K562 (cell line): ENCODE measurements at regions not wholly inside any gene's neighbourhood (a gene's known extent, or its start where the extent isn't known, plus 50 kb on each side); places are given as distances from the start of the nearest gene placed in this dataset.

Source experiments
- ATAC-seq: fragments of 200-7000 bp; cut with Tn5 transposase; 3 replicates; pipeline ENCODE4 v1.9.1; 2020; ENCODE audit warnings: moderate library complexity
- BruUV-seq: library from RNA; stranded (reverse); fragments of 400-500 nt; replicated peaks from 2 replicates; lab custom pipeline; 2021; lab: Mats Ljungman, UMichigan
- CTCF ChIA-PET: fragments of 300-600 bp; formaldehyde crosslinking; extraction: SDS; loops from one replicate; lab custom pipeline; 2021; ENCODE audit warnings: low intra/inter-chr PET ratio; lab: Yijun Ruan, JAX
- POLR2A ChIA-PET: fragments of 300-600, 350-650 bp; sonication (Branson Sonifier 250); formaldehyde crosslinking; extraction: SDS; loops from one replicate; lab custom pipeline; 2021; ENCODE audit warnings: antibody characterized with exemption, inconsistent platforms; lab: Yijun Ruan, JAX
- DNase-seq, 4 experiments: peaks; one replicate each; pipeline versions ENCODE4 v3.0.0 to v3.0.0-alpha.2; 2011 to 2018; ENCODE audit warnings: low spot score in 3 of 4, mixed read lengths in 3 of 4; ENCODE audit errors: extremely low read depth in 1 of 4
- FAIRE-seq: peaks from 2 replicates; lab custom pipeline; 2011; peaks lifted over from hg19 to GRCh38; lab: Jason Lieb, UNC
- H2AFZ ChIP-seq: 2 replicates; pipeline ENCODE4 v1.6.0; 2011; ENCODE audit warnings: low read depth, low read length, control low read depth, inconsistent platforms
- H3K27ac ChIP-seq: fragments of 200-600 bp; 3 replicates; pipeline ENCODE4 v1.8.0; 2011; ENCODE audit warnings: low read depth, mild to moderate bottlenecking, control low read depth, inconsistent platforms, low read length, moderate library complexity, mixed read lengths; ENCODE audit errors: extremely low read depth
- H3K27me3 ChIP-seq, 2 experiments: fragments of 300-600 bp in 1 of 2; 2 replicates in 1 of 2; 3 replicates in 1 of 2; pipeline versions ENCODE4 v1.6.0 to v1.8.0; 2011; ENCODE audit warnings: inconsistent platforms in 2 of 2, low read length in 2 of 2, mild to moderate bottlenecking in 1 of 2, mixed read lengths in 1 of 2, moderate library complexity in 1 of 2; ENCODE audit not compliant: control insufficient read depth in 2 of 2, insufficient read depth in 2 of 2
- H3K36me3 ChIP-seq: fragments of 300-600 bp; 3 replicates; pipeline ENCODE4 v1.8.0; 2011; ENCODE audit warnings: mild to moderate bottlenecking, low read length, inconsistent platforms; ENCODE audit not compliant: control insufficient read depth, insufficient read depth
- H3K4me1 ChIP-seq, 2 experiments: fragments of 200-600 bp in 1 of 2; replicated peaks in 1 of 2; 2 replicates in 1 of 2; 3 replicates in 1 of 2; pipeline versions ENCODE4 v1.5.1 to v1.8.0; 2011; ENCODE audit warnings: inconsistent platforms in 2 of 2, low read length in 2 of 2, mild to moderate bottlenecking in 1 of 2, mixed read lengths in 1 of 2, moderate library complexity in 1 of 2; ENCODE audit not compliant: control insufficient read depth in 2 of 2, insufficient read depth in 2 of 2
- H3K4me2 ChIP-seq: 2 replicates; pipeline ENCODE4 v1.6.1; 2011; ENCODE audit warnings: low read length, control low read depth, inconsistent platforms, mixed read lengths; ENCODE audit not compliant: insufficient read depth
- H3K4me3 ChIP-seq: fragments of 200-600 bp; sonication (generic), shearing (Covaris generic); 2 replicates; pipeline ENCODE4 v1.5.1; 2016; ENCODE audit warnings: control low read depth, inconsistent platforms
- H3K79me2 ChIP-seq: fragments of 200-600 bp; 3 replicates; pipeline ENCODE4 v1.8.0; 2011; ENCODE audit warnings: low read length, inconsistent platforms; ENCODE audit not compliant: control insufficient read depth, insufficient read depth
- H3K9ac ChIP-seq, 2 experiments: 2 replicates each; pipeline versions ENCODE4 v1.6.0 to v1.6.1; 2011; ENCODE audit warnings: low read depth in 2 of 2, low read length in 2 of 2, control low read depth in 1 of 2, inconsistent platforms in 1 of 2, mild to moderate bottlenecking in 1 of 2, mixed read lengths in 1 of 2; ENCODE audit not compliant: insufficient read depth in 1 of 2
- H3K9me1 ChIP-seq: one replicate; pipeline ENCODE4 v1.6.0; 2011; ENCODE audit warnings: inconsistent platforms, mild to moderate bottlenecking, low read length, moderate library complexity; ENCODE audit not compliant: control insufficient read depth, insufficient read depth
- H3K9me3 ChIP-seq: replicated peaks from 2 replicates; pipeline ENCODE4 v1.5.1; 2011; ENCODE audit warnings: low read depth, low read length, inconsistent platforms; ENCODE audit not compliant: control insufficient read depth, insufficient read depth
- H4K20me1 ChIP-seq: replicated peaks from 2 replicates; pipeline ENCODE4 v1.6.1; 2011; ENCODE audit warnings: low read length, inconsistent platforms, mixed read lengths; ENCODE audit not compliant: control insufficient read depth, insufficient read depth
- CEBPG ChIP-seq, 3 experiments: fragments of 200-800 bp in 1 of 3; sonication (Bioruptor generic) in 1 of 3; sonication (generic) in 1 of 3; formaldehyde crosslinking in 1 of 3; IDR thresholded peaks in 2 of 3; conservative IDR thresholded peaks in 1 of 3; 2 replicates each; pipeline versions ENCODE4 v1.6.1 to v1.8.0; 2016 to 2022; ENCODE audit warnings: missing compliant biosample characterization in 2 of 3, missing genetic modification characterization in 2 of 3, mild to moderate bottlenecking in 1 of 3, missing genetic modification reagents in 1 of 3
- HIVEP1 ChIP-seq: fragments of 250-450 bp; sonication (Bioruptor Pico); IDR thresholded peaks from 2 replicates; pipeline ENCODE4 v1.4.0; 2020; ENCODE audit warnings: mild to moderate bottlenecking
- KLF10 ChIP-seq: fragments of 250-450 bp; sonication (Bioruptor Pico); IDR thresholded peaks from 2 replicates; pipeline ENCODE4 v1.6.1; 2021; ENCODE audit warnings: matching md5 sums
- MCM3 ChIP-seq: fragments of 450-650 bp; IDR thresholded peaks from 2 replicates; pipeline ENCODE4 v1.6.1; 2016
- ZZZ3 ChIP-seq: fragments of 450-650 bp; IDR thresholded peaks from 2 replicates; pipeline ENCODE4 v1.6.1; 2016; ENCODE audit warnings: antibody characterized with exemption, mild to moderate bottlenecking, moderate library complexity
- whole genome bisulfite sequencing: fragments of 100-300 bp; shearing (Covaris generic); methylation state at CpG from one replicate; pipeline ENCODE4 v1.1.6; 2016; ENCODE audit warnings: low coverage, mixed read lengths; ENCODE audit not compliant: insufficient coverage; ENCODE audit errors: missing lambda C conversion rate; 5-methylcytosine and 5-hydroxymethylcytosine counted together
- in situ Hi-C: fragments of 300-500 bp; cut with MboI; formaldehyde crosslinking; loops from 4 replicates; pipeline ENCODE4 v1.15.0; 2018; ENCODE audit warnings: inconsistent platforms, mixed read lengths
- intact Hi-C: fragments of 100-400 bp; cut with micrococcal nuclease; formaldehyde crosslinking; loops from 2 replicates; pipeline ENCODE4 v1.14.2; 2022
- TF ChIP-seq, protein P1 (sequence below): fragments of 450-650 bp; IDR thresholded peaks from one replicate; pipeline ENCODE4 v1.6.1; 2018; ENCODE audit warnings: mild to moderate bottlenecking, moderate library complexity; ENCODE audit not compliant: partially characterized antibody

DNA sequence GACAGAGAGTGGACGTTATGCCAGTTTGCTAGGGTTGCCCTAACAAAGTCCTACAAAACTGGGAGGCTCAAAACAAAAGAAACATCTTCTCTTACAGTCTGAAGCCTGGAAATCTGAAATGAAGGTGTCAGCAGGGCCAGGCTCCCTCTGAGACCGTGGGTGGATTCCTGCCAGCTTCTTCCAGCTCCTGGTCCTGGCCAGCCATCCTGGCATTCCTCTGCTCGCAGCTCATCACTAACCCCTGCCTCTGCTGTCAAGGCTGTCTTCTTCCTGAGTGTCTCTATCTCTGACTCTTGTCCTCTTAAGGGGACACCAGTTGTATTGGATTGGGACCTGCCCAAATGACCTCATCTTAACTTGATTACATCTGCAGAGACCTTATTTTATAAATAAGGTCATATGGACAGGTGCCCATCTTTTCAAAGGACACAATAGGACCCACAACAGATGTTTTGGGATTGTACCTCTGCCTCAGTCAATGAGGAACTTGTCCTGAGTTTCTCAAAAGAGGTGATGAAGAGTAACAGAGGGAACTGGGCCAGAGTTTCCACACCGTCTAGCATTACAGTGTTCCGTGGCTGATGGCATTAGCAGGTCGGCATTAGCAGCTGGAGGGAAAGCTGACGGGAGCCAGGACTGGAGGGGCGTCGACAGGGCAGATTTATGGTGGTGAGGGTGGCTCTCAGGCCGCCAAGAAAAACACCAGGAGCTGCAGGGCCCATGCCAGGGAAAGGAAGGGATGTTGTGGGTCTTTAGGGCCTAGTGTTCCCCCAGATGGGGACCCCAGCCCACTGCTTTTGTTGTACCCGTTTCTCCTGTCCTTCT, 157.3 kb downstream of the TBXT start:
- BruUV-seq, result no TSS peak
- Histone ChIP-seq H3K9ac (no peak overlapping the region), H3K4me1 (peaks cover 0 to 11% of the 10 kb centered on the region in 2 experiments; a peak in 1 of 5 replicates), H3K4me2 (no peak overlapping the region), H3K9me1 (no peaks in the 10 kb centered on the region), H2AFZ (no peak overlapping the region), H3K9me3 (no peaks in the 10 kb centered on the region), H3K36me3 (no peaks in the 10 kb centered on the region), H3K27me3 (peaks cover 13 to 41% of the 10 kb centered on the region in 2 experiments; a peak in 4 of 5 replicates), H3K4me3 (no peak overlapping the region), H3K79me2 (no peaks in the 10 kb centered on the region), H4K20me1 (no peaks in the 10 kb centered on the region), H3K27ac (no peak overlapping the region)
- FAIRE-seq, result no peak
- ChIA-PET POLR2A (no interaction called here), CTCF (interaction anchor here (0.6 kb wide), 1 partner anchor 1961 kb away, joined by 3 read pairs; no protein-coding TSS in a partner anchor)
- TF ChIP-seq MCM3, result no peak
- TF ChIP-seq ZZZ3, result no peak
- no peak for DNase-seq
- in situ Hi-C loops, result no loop called here
- 1% methylated on average over 11 of the region's 11 CpGs for WGBS
- intact Hi-C loops, result no loop called here
- ATAC-seq, result no peak

DNA sequence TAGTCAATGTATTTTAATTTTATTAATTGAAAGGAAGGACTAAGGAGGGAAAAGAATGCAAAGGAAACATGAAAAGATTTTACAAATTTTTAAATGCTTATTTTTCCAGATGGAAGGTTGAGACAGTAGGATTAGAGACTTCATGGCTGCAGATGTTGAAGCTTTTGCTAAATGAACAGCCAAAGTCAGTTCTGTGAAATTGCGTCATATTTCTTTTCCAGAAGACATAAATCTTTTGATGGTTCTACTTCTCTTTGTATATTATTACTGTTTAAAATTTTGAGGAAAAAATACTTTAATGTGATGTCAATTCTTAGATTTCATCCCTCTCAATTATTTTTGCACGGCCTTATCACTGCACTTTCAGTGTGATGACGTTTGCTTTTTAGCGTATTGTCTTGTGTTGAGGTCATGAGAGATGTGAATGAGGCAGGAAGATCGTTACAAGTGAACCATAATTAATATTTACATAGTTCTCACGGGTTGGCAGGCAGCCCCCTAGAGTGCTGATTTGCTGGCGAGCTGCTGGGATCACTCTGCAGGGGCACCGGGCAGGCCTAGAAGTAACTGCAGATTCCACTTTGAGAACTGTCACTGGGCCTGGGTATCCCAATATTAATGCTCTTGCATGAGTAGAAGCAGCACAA, 158.1 kb downstream of the TBXT start:
- Histone ChIP-seq H3K9ac (no peak overlapping the region), H3K27me3 (peaks cover 16 to 49% of the 10 kb centered on the region in 2 experiments; a peak in 4 of 5 replicates), H3K27ac (no peak overlapping the region), H3K4me1 (peaks cover 0 to 13% of the 10 kb centered on the region in 2 experiments; a peak in 1 of 5 replicates), H3K9me1 (no peaks in the 10 kb centered on the region), H3K9me3 (no peaks in the 10 kb centered on the region), H3K4me2 (no peak overlapping the region), H3K4me3 (no peak overlapping the region), H3K79me2 (no peaks in the 10 kb centered on the region), H2AFZ (no peak overlapping the region), H4K20me1 (no peaks in the 10 kb centered on the region), H3K36me3 (no peaks in the 10 kb centered on the region)
- TF ChIP-seq HIVEP1 (CRISPR knock-in tag) (no peak), CEBPG (CRISPR knock-in tag; IDR thresholded peaks at IDR 0.05) (no peak), CEBPG (tag; conservative IDR thresholded peaks at IDR 0.05 in 1 of 2, IDR thresholded peaks at IDR 0.05 in 1 of 2) (peak in 1 of 2 experiments; percentile 67; a peak in 2 of 4 replicates), KLF10 (no peak)
- TF ChIP-seq, protein P1, sequence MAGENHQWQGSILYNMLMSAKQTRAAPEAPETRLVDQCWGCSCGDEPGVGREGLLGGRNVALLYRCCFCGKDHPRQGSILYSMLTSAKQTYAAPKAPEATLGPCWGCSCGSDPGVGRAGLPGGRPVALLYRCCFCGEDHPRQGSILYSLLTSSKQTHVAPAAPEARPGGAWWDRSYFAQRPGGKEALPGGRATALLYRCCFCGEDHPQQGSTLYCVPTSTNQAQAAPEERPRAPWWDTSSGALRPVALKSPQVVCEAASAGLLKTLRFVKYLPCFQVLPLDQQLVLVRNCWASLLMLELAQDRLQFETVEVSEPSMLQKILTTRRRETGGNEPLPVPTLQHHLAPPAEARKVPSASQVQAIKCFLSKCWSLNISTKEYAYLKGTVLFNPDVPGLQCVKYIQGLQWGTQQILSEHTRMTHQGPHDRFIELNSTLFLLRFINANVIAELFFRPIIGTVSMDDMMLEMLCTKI, result no peak
- ATAC-seq (no peak), DNase-seq (no peak), FAIRE-seq (no peak)
- in situ Hi-C loops (no loop called here), intact Hi-C loops (no loop called here)
- WGBS, result under 1% methylated on average over 8 of the region's 8 CpGs
- CTCF ChIA-PET, result interaction anchor here (0.6 kb wide), 1 partner anchor 1962 kb away, joined by 3 read pairs; no protein-coding TSS in a partner anchor
- POLR2A ChIA-PET, result no interaction called here
- BruUV-seq, result no TSS peak
